Right ventricle myocardium superior (tissue), 1 donor: ENCODE measurements at regions not wholly inside any gene's neighbourhood (a gene's known extent, or its start where the extent isn't known, plus 50 kb on each side); places are given as distances from the start of the nearest gene placed in this dataset.

Experiments used
- ATAC-seq: fragments of 200-7000 bp; cut with Tn5 transposase; one replicate; pipeline ENCODE4 v1.9.1; 2020; ENCODE audit warnings: mild to moderate bottlenecking; ENCODE audit not compliant: poor library complexity
- DNase-seq: peaks from one replicate; pipeline ENCODE4 v3.0.0-alpha.2; 2020
- intact Hi-C: fragments of 100-400 bp; cut with DNase I; formaldehyde crosslinking; loops from one replicate; pipeline ENCODE4 v1.11.2; 2022
- donor health status: DM: no; HTN: yes; CAD: no; lungs with severe emphysema.

- no peak for DNase-seq
- intact Hi-C loops, result no loop called here
Observed at GRCh38 chr1:2940178-2940577, 81.1 kb upstream of the ACTRT2 start.

GRCh38 chr1:2941040-2941439, 80.2 kb upstream of the ACTRT2 start:
- DNase-seq, result no peak
- ATAC-seq, result no peak
- intact Hi-C loops, result no loop called here

More at GRCh38 chr1:2940178-2940577, 81.1 kb upstream of the ACTRT2 start:
- no peak for ATAC-seq

- intact Hi-C loops, result no loop called here
- ATAC-seq (no peak), DNase-seq (peak; percentile 10)
Observed at GRCh38 chr1:2941907-2942306, 79.4 kb upstream of the ACTRT2 start.

GRCh38 chr1:2942410-2942809, 78.9 kb upstream of the ACTRT2 start:
- DNase-seq (peak; percentile 9), ATAC-seq (no peak)
- intact Hi-C loops, result no loop called here

GRCh38 chr1:2943686-2944260, 77.5 kb upstream of the ACTRT2 start:
- ATAC-seq (no peak), DNase-seq (peak; percentile 13)
- intact Hi-C loops, result no loop called here

- intact Hi-C loops, result no loop called here
- no peak for ATAC-seq
- DNase-seq, result no peak
Observed at GRCh38 chr1:2944705-2945104, 76.6 kb upstream of the ACTRT2 start.

- DNase-seq (peak; percentile 26), ATAC-seq (no peak)
- intact Hi-C loops, result no loop called here
Observed at GRCh38 chr1:2945821-2946231, 75.4 kb upstream of the ACTRT2 start.

- no peak for ATAC-seq
Observed at GRCh38 chr1:2946291-2946690, 75.0 kb upstream of the ACTRT2 start.

GRCh38 chr1:2946999-2947690, 74.1 kb upstream of the ACTRT2 start:
- no peak for ATAC-seq
- intact Hi-C loops, result no loop called here
- DNase-seq, result peak; percentile 22

More at GRCh38 chr1:2946291-2946690, 75.0 kb upstream of the ACTRT2 start:
- DNase-seq, result peak; percentile 10
- intact Hi-C loops, result no loop called here

- ATAC-seq, result no peak
- intact Hi-C loops, result no loop called here
- peak; percentile 30 for DNase-seq
Observed at GRCh38 chr1:2948001-2948750, 73.1 kb upstream of the ACTRT2 start.

- intact Hi-C loops, result no loop called here
- ATAC-seq (no peak), DNase-seq (peak; percentile 23)
Observed at GRCh38 chr1:2948751-2949680, 72.3 kb upstream of the ACTRT2 start.

- ATAC-seq (no peak), DNase-seq (peak; percentile 14)
- intact Hi-C loops, result no loop called here
Observed at GRCh38 chr1:2949966-2950925, 71.0 kb upstream of the ACTRT2 start.

GRCh38 chr1:2950926-2951305, 70.4 kb upstream of the ACTRT2 start:
- DNase-seq, result peak; percentile 26
- intact Hi-C loops, result no loop called here
- no peak for ATAC-seq

GRCh38 chr1:2951856-2952255, 69.4 kb upstream of the ACTRT2 start:
- intact Hi-C loops, result no loop called here
- peak; percentile 33 for DNase-seq
- peak; percentile 53 for ATAC-seq

- intact Hi-C loops, result no loop called here
- DNase-seq (peak; percentile 8), ATAC-seq (no peak)
Observed at GRCh38 chr1:2952371-2952770, 68.9 kb upstream of the ACTRT2 start.

- DNase-seq (peak; percentile 7), ATAC-seq (no peak)
- intact Hi-C loops, result no loop called here
Observed at GRCh38 chr1:2952992-2953391, 68.3 kb upstream of the ACTRT2 start.

GRCh38 chr1:2953688-2954285, 67.5 kb upstream of the ACTRT2 start:
- ATAC-seq, result no peak
- intact Hi-C loops, result no loop called here
- DNase-seq, result no peak
